ENCODE measurements at regions not wholly inside any gene's neighbourhood (a gene's known extent, or its start where the extent isn't known, plus 50 kb on each side); places are given as distances from the start of the nearest gene placed in this dataset.
"Not testable (repeated sequence)": the region's sequence is repeated elsewhere in the genome, so short reads cannot be mapped to it uniquely, and the experiment has no call there.

DNA sequence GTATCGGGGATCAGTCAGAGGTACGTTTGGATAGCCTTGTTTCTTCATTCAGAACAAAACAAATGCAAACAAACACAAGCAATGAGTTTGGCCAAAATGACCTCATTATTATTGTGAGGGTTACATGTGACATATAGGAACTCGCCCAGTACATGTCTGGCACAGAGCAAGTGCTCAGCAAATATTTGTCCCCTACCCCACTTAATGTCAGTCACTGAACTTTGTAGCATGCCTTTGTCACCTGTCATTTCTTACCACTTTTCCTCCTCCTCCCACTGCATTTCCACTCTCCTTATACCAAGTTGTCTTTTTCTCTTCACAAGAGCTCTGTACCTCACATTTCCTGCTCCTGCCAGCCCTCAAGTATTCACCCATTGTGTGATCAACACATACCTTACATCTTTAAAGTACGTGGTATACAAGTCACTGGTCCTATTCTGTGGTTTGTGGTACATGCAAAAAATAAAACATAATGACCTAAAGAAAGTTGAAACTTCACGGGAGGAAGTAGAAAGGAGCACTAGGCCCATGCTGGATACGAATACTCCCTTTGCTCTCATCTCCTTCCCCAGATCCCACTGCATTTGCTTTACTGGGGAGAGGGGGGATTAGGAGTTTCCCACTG lies 236.0 kb downstream of the INHBA start:
- DNase-seq (ENCODE audit: low spot score) = no peak

DNA sequence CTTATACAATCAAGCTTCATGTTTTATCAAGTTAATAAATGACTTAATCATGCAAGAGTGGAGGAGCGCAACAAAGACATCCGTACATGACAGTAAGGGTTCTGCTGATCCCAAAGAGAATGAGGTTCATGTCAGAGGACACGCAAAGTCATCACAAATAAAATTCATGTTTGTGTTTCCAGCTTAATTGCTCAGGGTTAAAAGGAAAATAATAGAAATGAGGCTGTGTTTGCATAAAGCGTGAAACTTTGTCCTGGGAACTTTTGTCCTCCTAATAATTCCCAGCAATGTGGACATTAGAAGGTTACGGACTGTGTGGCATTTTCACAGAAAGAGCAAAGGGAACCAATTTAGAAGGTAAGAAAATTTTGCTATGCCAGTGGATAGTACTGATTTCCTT lies 237.3 kb downstream of the INHBA start:
- DNase-seq (ENCODE audit: low spot score) = no peak

DNA sequence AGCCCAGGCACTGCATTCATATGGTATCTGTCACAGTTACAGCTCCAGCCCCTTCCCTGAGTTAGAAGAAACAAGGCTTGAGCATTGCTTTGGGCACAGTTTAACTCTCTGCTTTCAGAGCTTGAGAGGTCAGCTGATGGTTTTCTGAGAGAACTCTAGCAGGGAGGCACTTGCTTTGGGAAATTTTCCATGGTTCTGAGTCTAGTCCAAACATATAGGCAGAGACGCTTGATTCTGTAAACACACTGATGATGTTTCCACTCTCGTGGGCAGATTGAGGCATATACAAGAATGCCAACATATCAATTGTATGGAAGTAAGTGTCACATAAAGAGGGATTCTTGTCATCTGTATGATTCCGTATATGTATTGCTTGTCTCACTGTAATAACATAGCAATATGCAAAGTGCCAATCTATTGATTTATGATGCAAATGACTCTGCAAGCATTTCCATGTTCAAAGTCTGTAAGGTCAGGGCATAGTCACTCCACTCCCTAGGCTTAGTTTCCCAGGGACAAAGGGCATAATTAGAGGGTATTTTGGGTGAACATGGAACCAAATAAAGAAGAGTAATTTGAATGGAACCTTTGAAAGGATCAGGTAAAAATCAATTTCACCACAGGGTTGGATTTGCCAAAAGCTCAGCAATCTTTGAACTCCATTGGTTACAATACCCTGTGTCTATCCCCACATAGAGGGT lies 239.0 kb downstream of the INHBA start:
- DNase-seq (ENCODE audit: low spot score) = no peak

DNA sequence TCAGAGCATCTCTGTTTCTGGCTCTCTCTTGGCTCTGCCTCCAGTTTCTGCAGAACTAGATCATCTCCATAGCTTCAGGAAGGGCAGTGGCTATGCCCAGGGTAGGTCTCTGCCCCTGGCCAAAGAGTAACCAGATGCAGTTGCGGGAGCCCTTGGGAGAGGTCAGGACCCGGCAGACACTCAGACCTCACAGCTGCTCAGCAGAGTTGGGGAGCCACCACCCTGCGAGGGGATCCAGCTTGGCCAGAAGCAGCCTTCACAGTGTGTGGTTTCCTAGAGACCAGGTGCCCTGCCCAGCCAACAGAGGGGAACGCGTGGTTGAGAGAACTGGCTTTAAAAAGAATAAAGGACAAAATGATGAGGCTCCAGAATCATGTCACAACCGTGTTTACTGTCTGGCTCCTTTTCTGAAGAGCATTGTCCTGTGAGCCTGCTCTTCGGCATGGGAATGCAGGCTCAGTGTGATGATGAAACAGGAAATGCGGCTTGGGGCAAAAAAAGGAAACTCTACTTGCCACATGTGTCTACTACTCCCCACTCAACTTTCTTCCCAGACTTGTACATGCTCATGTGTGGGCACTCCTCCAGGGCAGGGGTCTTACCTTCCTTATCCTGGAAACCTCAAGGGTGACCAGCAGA lies 243.1 kb downstream of the INHBA start:
- DNase-seq (ENCODE audit: low spot score) = peak; percentile 37

DNA sequence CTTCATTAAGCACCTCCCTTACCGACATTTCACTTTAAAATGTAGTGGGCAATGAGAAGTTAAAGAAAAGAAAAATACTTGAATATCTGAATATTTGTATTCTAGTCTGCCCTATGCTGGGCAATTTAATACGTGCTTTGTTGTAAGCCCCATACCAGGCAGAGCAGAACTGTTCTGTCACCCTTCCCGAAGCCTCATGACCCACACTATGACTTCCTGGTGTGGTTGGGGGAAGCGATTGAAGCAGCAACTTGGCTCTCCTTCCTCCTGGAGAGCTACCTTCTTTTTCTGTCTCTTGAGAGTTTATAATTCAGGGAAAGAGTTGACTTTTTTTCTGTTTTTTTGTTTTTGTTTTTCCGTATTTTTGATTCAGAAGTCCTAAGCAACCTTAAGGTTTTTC lies 243.7 kb downstream of the INHBA start:
- peak; percentile 29 for DNase-seq (ENCODE audit: low spot score)

DNA sequence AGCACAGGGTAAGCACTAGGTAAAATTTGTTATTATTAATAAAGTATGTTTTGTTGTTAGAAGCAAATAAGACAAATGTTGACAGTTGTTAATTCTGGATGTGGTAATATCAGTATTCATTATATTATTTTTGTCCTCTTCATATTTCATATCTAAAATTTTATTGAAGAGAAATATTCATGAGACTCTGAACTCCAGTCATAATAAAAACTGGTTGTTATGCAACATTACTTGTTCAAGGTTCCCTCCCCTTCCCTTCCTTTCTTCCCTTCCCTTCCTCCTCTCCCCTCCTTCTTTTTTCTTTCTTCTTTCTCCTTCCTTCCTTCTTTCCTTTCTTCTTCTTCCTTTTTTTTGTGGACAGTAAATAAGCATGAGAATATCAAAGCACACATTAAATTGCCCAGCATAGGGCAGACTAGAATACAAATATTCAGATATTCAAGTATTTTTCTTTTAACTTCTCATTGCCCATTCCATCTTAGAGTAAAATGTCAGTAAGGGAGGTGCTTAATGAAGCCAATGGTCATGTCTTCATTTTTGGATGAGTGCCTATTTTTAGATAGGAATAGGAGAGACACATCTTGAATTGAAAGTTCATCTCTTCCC lies 245.0 kb downstream of the INHBA start:
- DNase-seq (ENCODE audit: low spot score) = no peak

DNA sequence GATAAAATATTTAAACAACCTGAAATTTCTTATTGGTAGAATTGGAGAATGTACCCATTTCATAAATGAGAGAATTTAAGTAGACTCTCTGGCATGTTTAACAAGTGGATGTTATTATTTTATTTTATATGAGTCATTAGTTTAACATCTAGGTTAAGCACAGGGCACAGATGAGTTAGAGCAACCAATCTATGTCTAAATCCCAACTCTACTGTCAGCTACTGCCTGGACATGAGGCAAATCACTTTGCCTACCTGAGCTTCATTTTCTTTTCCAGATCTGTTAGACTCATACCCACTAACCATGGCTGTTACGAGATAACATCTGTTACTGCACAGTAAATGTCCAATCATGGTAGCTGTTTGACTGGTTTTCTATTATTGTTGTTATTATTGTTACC lies 251.1 kb downstream of the INHBA start:
- no peak for DNase-seq (ENCODE audit: low spot score)

DNA sequence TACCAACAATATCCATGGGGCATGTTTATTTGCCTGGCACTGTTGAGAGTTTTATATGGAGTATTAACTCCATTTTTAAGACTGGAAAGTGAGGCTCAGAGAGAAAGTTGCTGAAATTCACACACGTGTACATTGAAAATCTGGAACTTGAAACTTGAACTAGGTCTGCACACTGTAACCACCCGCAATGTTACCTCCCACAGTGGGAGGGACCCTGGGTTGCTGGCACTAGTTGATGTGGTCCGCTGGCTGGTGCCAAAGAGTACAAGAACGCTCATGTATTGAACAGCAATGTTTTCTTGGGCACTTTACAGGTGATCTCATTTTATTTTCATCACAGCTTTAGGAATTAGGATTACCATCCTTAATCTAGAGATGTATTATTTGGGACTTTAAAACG lies 253.2 kb downstream of the INHBA start:
- no peak for DNase-seq (ENCODE audit: low spot score)

DNA sequence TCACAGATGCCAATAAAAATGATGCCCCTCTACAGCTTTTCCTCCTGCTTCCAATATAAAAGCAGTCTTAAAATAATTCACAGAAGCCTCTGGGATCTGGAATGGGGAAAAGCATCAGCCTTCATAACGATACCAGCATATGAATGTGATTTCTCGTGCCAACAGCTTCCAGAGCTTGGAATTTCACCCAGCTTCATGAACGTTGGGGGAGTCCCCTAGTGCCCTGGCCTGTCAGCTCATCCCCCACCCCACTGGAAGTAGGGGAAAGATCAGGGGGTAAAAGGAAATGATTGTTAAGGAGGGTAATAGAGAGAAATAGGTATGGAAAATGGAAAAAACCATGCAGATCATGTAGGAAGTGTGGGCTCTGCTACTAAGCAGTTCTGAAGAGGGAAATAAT lies 253.6 kb downstream of the INHBA start:
- no peak for DNase-seq (ENCODE audit: low spot score)

DNA sequence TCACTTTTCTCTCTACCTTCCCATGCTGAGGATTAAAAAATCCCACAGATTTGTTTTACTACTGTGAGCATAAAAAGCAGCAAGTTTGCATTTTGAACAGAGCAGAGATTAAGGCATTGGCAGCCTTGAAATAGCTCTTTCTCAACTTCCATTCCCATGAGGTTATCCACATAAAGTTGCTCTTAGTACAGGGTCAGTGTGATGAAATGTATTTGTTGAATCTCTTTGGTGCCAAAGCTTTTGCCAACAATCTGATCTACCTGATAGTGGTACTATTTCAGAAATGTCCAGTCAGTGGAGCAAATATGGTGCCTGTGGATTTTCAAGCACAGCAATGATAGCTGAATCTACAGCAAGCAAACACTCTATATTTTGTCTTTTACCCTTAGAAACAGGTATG lies 254.8 kb downstream of the INHBA start:
- DNase-seq (ENCODE audit: low spot score) = no peak

DNA sequence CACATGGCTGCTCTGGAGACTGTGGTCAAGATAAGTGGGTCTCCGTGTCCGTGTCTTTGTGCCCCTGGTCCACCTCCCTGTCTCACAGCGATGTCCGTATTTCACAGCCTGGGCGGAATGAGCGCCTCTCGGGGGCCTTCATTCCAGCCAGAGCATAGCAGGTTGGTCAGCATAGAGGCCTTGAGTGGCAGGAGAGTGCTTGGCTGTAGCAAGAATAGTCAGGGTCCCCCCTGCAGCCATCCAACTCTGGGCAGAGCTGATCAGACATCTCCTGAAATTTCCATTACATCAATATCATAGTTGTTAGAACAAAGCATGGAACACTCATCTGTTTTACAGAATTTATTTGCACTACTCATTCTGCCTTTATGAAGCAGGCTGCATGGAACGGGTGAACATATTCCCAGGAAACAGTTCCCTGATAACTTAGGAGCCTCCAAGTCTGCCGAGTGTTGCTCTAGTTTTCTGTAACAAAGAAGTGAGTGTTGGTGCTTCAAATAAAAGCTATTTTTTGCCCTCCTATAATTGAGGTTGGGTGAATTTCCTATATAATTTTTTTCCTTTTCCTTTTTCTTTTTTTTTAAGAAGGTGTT lies 255.3 kb downstream of the INHBA start:
- DNase-seq (ENCODE audit: low spot score) = no peak

DNA sequence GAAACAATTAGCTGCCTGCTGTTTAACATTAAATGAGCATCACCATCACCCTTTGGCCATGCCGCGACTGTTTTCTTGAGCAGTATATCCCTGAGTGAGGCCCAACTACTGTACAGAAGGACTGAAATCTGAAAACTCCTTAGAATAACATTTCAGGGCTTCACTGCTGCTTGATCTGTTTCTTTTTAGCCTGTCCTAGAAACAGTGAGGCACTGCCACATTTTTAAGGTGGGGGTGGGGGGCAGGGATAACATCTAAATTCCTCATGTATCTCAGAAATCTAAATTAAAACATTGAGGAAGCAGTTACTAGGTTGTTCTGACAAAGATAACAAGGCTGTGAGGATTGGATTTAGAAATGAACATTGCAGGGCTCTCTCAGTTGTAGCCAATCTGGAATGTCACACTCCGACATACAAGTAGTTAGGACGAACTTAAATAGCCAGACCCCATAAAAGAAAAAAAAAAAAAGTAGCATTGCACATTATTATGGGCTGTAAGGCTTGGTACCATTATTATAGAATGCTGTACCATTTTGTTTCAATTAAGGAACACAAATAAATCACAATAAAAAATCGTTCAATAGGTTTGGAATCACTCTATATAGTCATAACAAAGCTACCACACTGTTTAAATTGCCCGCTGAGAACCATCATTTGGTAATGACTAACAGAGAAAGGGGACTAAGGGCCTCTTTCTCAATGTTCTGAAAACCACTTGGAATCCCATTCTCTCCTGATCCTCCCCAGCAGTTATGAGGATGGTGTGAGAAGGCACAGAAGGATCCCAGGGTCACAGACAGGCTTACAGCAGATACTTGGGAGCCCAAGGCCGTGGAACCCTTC lies 256.1 kb downstream of the INHBA start:
- no peak for DNase-seq (ENCODE audit: low spot score)

DNA sequence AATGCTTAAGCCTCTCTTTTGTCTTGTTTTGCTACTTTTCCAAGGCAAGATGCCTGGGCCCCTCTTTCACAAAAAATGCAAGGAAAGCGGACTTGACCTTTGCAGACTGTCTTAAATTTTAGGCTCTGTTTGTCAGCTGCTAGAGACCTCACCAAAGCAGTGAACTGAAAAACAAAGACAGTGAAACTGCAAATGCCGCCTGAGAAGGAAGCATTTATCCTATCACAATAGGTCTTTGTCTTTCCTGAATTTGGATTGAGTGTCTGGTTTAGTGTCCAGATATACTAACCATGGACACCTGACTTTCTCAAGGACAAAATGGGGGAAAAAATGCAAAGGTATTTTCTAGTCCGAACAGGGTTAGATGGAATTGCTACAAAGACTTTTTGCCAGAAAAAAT lies 256.9 kb downstream of the INHBA start:
- peak; percentile 71 for DNase-seq (ENCODE audit: low spot score)

DNA sequence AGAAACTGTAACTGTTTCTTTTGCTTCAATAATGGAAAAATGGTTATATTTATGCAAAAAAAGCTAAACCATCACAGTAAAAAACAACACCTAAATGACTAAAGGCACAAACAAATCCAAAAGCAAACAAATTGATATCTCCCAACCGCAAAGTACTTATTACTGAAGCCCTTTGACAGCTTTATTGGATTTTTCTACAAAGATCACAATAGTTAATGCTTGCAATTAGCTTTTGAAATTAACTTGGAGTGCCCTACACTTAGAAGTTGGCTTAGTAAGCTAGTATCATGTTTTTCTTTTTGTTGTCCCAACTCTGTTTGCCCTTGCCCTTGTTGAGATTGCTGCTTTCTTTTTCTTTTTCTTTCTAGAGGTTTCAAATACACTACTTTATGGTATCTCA lies 257.5 kb downstream of the INHBA start:
- DNase-seq (ENCODE audit: low spot score) = no peak

DNA sequence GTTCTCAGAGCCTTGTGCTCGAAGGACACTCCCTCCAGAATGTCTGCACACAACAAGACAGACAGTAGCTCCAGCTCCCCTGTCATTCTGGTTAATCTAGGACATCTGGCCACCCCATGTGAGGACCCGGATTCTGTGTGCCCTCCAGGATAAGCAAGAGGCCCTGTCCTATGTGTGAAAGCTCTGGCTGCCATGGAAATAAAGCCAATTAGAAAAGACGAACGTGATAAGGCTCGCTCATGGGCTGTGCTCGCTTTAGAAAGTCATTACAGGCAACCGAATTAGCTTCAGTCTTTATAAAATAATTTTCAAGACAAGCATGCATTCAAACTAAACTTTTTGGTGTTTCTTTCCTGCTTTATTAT lies 263.4 kb downstream of the INHBA start:
- DNase-seq (ENCODE audit: low spot score) = no peak

DNA sequence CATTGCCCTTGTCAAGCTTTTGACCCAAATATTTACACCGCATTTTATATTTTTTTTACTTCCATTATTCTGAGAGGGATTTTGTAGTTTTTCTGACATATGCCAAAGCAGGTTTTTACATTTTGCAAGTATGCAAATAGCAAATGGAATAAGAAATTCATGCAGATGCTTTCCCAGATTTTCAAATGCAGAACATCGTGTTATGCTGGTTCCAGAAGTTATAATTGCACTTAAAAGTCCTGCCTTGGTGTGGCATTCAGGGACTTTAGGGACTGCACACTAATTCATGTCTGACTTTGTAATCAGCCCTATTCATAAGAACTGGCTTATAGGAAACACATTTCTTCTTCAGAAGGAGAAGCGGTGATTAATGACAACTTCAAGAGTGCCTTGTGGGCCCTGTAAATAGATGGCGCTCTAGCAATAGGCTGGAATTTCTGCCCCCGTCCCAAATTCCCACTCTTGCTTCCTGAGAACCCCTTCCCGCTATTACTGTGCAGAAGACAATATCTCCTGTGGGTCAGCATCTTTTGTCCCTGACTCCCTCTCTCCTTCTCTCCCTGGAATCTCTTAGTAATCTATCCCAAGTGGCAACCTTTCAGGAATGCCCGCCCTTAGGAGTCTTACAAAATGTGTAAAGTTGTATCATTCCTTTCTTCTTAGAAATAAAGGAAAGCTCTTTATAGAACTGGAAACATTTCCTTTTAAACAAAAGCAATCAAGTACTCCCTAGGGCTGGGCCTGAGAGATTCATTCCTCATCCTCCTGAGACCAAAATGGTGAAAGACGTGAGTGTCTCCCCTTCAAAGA lies 264.0 kb downstream of the INHBA start:
- DNase-seq (ENCODE audit: low spot score) = no peak

DNA sequence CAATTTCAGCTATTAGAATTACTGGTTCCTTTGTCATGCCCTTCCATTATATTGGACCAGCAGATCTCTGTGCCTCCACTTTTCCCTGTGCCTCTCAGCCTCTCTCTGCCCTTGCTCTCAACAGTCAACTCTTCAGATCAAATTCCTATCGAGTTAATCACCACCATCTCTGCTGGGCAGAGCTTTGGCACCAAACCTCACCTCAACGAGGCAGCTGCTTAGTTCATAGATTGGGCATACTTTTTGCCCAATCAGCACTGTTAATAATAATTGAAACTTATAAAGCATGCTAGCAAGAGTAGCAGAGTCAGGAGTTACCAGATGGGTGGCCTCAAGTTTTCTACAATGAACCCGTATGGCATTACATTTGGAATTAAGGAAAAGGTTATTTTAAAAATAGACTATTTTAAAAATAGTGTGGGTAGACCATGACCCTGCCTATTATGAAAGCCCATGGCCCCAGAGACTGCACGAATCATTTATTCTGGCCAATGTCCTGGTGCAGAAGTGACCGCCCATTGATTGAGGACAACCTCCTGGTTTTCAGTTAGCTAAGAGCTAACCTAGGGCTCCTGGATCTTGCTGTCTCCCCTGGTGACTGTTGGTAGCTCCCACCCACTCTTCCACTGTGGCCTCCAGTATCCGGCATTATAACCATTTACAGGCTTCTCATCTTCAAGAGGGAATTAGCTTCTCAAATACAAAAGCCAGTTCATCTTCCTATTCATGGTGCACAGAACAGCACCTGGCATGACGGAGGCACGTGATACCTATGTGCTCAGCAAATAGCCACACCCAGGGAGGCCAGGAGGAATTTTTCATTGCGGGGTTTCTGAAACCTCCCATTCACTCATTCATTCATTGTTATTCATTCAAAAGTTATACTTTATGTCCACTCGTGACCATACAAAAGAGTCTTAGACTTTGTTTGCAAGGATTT lies 265.4 kb downstream of the INHBA start:
- no peak for DNase-seq (ENCODE audit: low spot score)

DNA sequence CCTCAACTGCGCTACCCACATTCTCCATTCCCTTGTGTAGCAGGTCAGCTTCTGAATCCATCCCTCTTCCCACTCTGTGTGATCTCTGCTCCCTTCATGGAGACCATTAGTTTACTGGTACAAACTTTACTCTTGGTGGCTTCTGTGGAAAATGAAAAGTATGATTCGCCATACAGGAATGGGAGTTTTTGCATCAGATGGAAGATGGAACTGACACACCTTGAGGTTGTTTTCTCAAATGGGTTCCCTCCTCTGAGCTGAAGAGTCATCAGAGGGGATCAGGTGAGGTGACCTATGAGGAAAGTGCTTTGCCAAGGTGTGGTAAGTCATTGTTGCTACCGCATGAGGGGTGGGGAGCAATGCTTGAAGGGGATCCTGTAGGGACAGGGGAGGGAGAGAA lies 266.8 kb downstream of the INHBA start:
- no peak for DNase-seq (ENCODE audit: low spot score)

DNA sequence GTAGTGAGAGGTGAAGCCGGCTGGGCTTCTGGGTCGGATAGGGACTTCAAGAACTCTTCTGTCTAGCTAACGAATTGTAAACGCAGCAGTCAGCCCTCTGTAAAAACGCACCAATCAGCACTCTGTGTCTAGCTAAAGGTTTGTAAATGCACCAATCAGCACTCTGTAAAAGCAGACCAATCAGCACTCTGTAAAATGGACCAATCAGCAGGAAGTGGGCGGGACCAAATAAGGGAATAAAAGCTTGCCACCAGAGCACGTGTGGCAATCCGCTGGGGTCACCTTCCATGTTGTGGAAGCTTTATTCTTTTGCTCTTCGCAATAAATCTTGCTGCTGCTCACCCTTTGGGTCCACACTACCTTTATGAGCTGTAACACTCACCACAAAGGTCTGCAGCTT lies 267.9 kb downstream of the INHBA start:
- not testable (repeated sequence) for DNase-seq (ENCODE audit: low spot score)

DNA sequence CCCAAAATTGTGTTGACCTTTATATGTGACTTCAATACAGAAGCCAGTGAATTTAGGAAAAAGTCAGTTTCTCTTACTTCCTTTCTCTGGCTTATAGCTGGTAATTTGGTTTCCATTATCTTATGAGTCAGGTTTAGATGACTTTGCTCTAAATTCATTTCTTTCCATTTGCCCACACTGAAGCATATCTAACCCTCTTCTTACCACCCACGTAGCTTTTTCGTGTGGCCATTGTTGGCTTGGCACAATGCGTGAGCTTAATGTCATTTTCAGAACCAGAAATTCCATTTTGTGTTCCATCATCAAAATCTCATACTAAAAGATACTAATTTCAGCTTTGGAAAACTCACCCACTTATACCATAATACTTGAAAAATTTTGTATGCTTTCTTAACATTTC lies 271.2 kb downstream of the INHBA start:
- no peak for DNase-seq (ENCODE audit: low spot score)

All from globus pallidus (tissue), 1 donor.